Sigmoid colon (tissue), 4 donors: ENCODE measurements at regions not wholly inside any gene's neighbourhood (a gene's known extent, or its start where the extent isn't known, plus 50 kb on each side); places are given as distances from the start of the nearest gene placed in this dataset.

Experiments used
- CTCF ChIP-seq, 4 experiments: fragments of 450-650 bp in 3 of 4; fragments of 200-600 bp in 1 of 4; IDR thresholded peaks; one replicate each; pipeline ENCODE4 v1.5.1; 2016 to 2019; ENCODE audit warnings: antibody characterized with exemption in 4 of 4, mild to moderate bottlenecking in 3 of 4, moderate library complexity in 2 of 4
- EP300 ChIP-seq, 4 donors: sonication (generic); formaldehyde crosslinking; IDR thresholded peaks; one replicate each; pipeline ENCODE4 v1.6.1; 2017; ENCODE audit warnings: antibody characterized with exemption in 4 of 4
- POLR2A ChIP-seq, 2 donors: fragments of 450-650 bp; IDR thresholded peaks; one replicate each; pipeline ENCODE4 v1.6.1; 2016; ENCODE audit warnings: antibody characterized with exemption in 2 of 2, mild to moderate bottlenecking in 2 of 2, moderate library complexity in 2 of 2

DNA sequence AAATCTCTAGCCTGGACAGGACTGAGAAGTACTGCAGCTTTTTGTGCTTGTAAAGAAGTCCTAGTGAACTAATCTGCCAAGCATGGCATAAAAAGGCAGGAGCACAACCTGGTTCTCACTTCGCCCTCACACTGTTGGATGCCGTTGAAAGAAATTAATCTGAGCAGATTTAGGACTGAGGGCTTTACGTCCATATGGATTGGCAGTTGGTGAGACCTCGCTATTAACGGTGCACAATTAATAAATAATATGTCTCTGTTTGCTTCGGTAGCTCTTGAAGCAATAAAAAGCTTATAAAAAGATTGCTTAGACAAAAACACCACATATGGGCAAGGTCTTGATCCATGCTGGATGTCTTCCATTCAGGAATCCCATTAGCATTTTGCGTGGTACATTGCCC lies 185.6 kb upstream of the EPHA7 start:
- no peak for TF ChIP-seq CTCF (IDR thresholded peaks at IDR 0.05)
- TF ChIP-seq EP300 (IDR thresholded peaks at IDR 0.05): no peak
- no peak for TF ChIP-seq POLR2A (IDR thresholded peaks at IDR 0.05)
